IMR-90 (cell line): ENCODE measurements at regions not wholly inside any gene's neighbourhood (a gene's known extent, or its start where the extent isn't known, plus 50 kb on each side); places are given as distances from the start of the nearest gene placed in this dataset.
A peak's percentile ranks its signal among the peaks of the same experiment; 100 is the strongest.

ENCODE experiments used
- ATAC-seq: fragments of 200-7000 bp; cut with Tn5 transposase; 2 replicates; pipeline ENCODE4 v1.9.1; 2020; ENCODE audit warnings: low read depth, mild to moderate bottlenecking, moderate library complexity
- BruUV-seq: library from RNA; stranded (reverse); fragments of 400-500 nt; replicated peaks from 2 replicates; lab custom pipeline; 2021; lab: Mats Ljungman, UMichigan
- CTCF ChIA-PET: fragments of 300-600 bp; formaldehyde crosslinking; extraction: SDS; loops from one replicate; lab custom pipeline; 2021; ENCODE audit warnings: antibody characterized with exemption; lab: Yijun Ruan, JAX
- POLR2A ChIA-PET: fragments of 300-600 bp; sonication (Branson Sonifier 250); formaldehyde crosslinking; loops from one replicate; lab custom pipeline; 2022; ENCODE audit warnings: antibody characterized with exemption; ENCODE audit not compliant: unreplicated experiment; lab: Charles Lee
- DNase-seq: peaks from one replicate; pipeline ENCODE4 v3.0.0; 2013
- H2AFZ ChIP-seq: replicated peaks from 2 replicates; pipeline ENCODE3; 2013; ENCODE audit warnings: low read length, mild to moderate bottlenecking; ENCODE audit not compliant: poor library complexity
- H2AK5ac ChIP-seq: 2 replicates; pipeline ENCODE4 v1.6.1; 2013; ENCODE audit warnings: low read depth, low read length, inconsistent platforms
- H2AK9ac ChIP-seq: replicated peaks from 2 replicates; pipeline ENCODE3; 2013; ENCODE audit warnings: mild to moderate bottlenecking, low read depth, low read length, moderate library complexity; ENCODE audit not compliant: poor library complexity
- H2BK120ac ChIP-seq: 2 replicates; pipeline ENCODE4 v1.6.1; 2013; ENCODE audit warnings: low read depth, low read length, inconsistent platforms
- H2BK15ac ChIP-seq: 3 replicates; pipeline ENCODE4 v1.6.1; 2013; ENCODE audit warnings: low read depth, low read length, inconsistent platforms
- H2BK20ac ChIP-seq: 2 replicates; pipeline ENCODE4 v1.6.1; 2013; ENCODE audit warnings: low read depth, mild to moderate bottlenecking, inconsistent platforms, low read length, moderate library complexity
- H2BK5ac ChIP-seq: 2 replicates; pipeline ENCODE4 v1.6.1; 2013; ENCODE audit warnings: mild to moderate bottlenecking, low read depth, low read length, inconsistent platforms; ENCODE audit not compliant: poor library complexity, severe bottlenecking
- H3K14ac ChIP-seq: replicated peaks from 2 replicates; pipeline ENCODE4 v1.6.1; 2013; ENCODE audit warnings: low read depth, low read length, inconsistent platforms
- H3K18ac ChIP-seq: 2 replicates; pipeline ENCODE4 v1.6.1; 2013; ENCODE audit warnings: low read depth, low read length, control low read depth
- H3K23ac ChIP-seq: 2 replicates; pipeline ENCODE4 v1.6.1; 2013; ENCODE audit warnings: low read depth, low read length, inconsistent platforms
- H3K27ac ChIP-seq: 2 replicates; pipeline ENCODE4 v1.5.1; 2013; ENCODE audit warnings: mild to moderate bottlenecking, control low read depth, low read length; ENCODE audit not compliant: insufficient read depth
- H3K27me3 ChIP-seq: 2 replicates; pipeline ENCODE4 v1.6.1; 2013; ENCODE audit warnings: low read length; ENCODE audit not compliant: control insufficient read depth, insufficient read depth
- H3K36me3 ChIP-seq: 2 replicates; pipeline ENCODE4 v1.6.1; 2013; ENCODE audit warnings: low read length, mixed read lengths; ENCODE audit not compliant: control insufficient read depth, insufficient read depth
- H3K4ac ChIP-seq: 2 replicates; pipeline ENCODE4 v1.6.1; 2013; ENCODE audit warnings: low read depth, low read length, inconsistent platforms
- H3K4me1 ChIP-seq: 2 replicates; pipeline ENCODE4 v1.6.1; 2013; ENCODE audit warnings: low read length, mixed read lengths; ENCODE audit not compliant: control insufficient read depth, insufficient read depth
- H3K4me2 ChIP-seq: 2 replicates; pipeline ENCODE4 v1.6.1; 2013; ENCODE audit warnings: low read depth, mild to moderate bottlenecking, control low read depth, low read length, moderate library complexity
- H3K4me3 ChIP-seq: 2 replicates; pipeline ENCODE4 v1.5.1; 2013; ENCODE audit warnings: low read depth, mild to moderate bottlenecking, control low read depth, low read length, moderate library complexity; ENCODE audit not compliant: insufficient read depth
- H3K56ac ChIP-seq: 2 replicates; pipeline ENCODE4 v1.6.1; 2013; ENCODE audit warnings: low read length, inconsistent platforms; ENCODE audit not compliant: insufficient read depth; ENCODE audit errors: extremely low read depth
- H3K79me1 ChIP-seq, 2 experiments: 2 replicates each; pipeline ENCODE4 v1.6.1; 2013; ENCODE audit warnings: low read length in 2 of 2, inconsistent platforms in 1 of 2, low read depth in 1 of 2
- H3K9ac ChIP-seq: 2 replicates; pipeline ENCODE4 v1.6.1; 2013; ENCODE audit warnings: low read depth, low read length, control low read depth
- H3K9me1 ChIP-seq: 2 replicates; pipeline ENCODE4 v1.6.1; 2013; ENCODE audit warnings: low read length, inconsistent platforms; ENCODE audit not compliant: insufficient read depth
- H3K9me3 ChIP-seq: 2 replicates; pipeline ENCODE4 v1.6.1; 2013; ENCODE audit warnings: low read length; ENCODE audit not compliant: control insufficient read depth, insufficient read depth
- H4K20me1 ChIP-seq: 2 replicates; pipeline ENCODE4 v1.6.1; 2013; ENCODE audit warnings: low read length, inconsistent platforms; ENCODE audit not compliant: insufficient read depth
- H4K5ac ChIP-seq: 2 replicates; pipeline ENCODE4 v1.6.1; 2013; ENCODE audit warnings: mild to moderate bottlenecking, low read depth, low read length, control low read depth
- H4K8ac ChIP-seq, 2 experiments: 2 replicates each; pipeline ENCODE4 v1.6.1; 2013; ENCODE audit warnings: low read depth in 2 of 2, low read length in 2 of 2, control low read depth in 1 of 2, inconsistent platforms in 1 of 2
- H4K91ac ChIP-seq: 2 replicates; pipeline ENCODE4 v1.6.1; 2013; ENCODE audit warnings: low read depth, low read length, inconsistent platforms; ENCODE audit not compliant: insufficient read depth
- CEBPB ChIP-seq: IDR thresholded peaks from 2 replicates; pipeline ENCODE4 v1.6.1; 2012; ENCODE audit warnings: low read depth, low read length, improper control_type of control experiment
- SMC3 ChIP-seq: fragments of 150-350 bp; IDR thresholded peaks from 2 replicates; pipeline ENCODE4 v1.6.1; 2016; ENCODE audit warnings: low read depth, mild to moderate bottlenecking, antibody characterized with exemption, low read length, moderate library complexity
- WGBS, 2 experiments: methylation state at CpG; one replicate each; pipeline versions ENCODE4 v1.1.5 to v1.1.7; 2013; ENCODE audit warnings: missing lambda C conversion rate in 2 of 2; ENCODE audit not compliant: insufficient read length in 1 of 2; ENCODE audit errors: extremely low coverage in 2 of 2; 5-methylcytosine and 5-hydroxymethylcytosine counted together
- dilution Hi-C: fragments of 300-500 bp; cut with HindIII; formaldehyde crosslinking; loops from one replicate; pipeline ENCODE4 v1.14.3; 2018; ENCODE audit warnings: low sequenced_read_pairs; ENCODE audit not compliant: unreplicated experiment
- in situ Hi-C: fragments of 300-500 bp; cut with MboI; formaldehyde crosslinking; loops from 3 replicates; pipeline ENCODE4 v1.14.3; 2019; ENCODE audit warnings: low sequenced_read_pairs, inconsistent platforms, mixed read lengths
- intact Hi-C: fragments of 100-400 bp; cut with micrococcal nuclease; formaldehyde crosslinking; loops from 2 replicates; pipeline ENCODE4 v1.10.0; 2022

GRCh38 chr13:75196147-75196837, 285.7 kb downstream of the TBC1D4 start:
- H3K4ac ChIP-seq, result no peak overlapping the region
- H3K14ac ChIP-seq, result no peak overlapping the region
- peaks cover 3% of the 10 kb centered on the region; the same call in 1 of the 2 replicates for H3K4me1 ChIP-seq
- no CpG with 5 or more reads among the region's 4 CpGs for WGBS, 2 experiments
- no peak overlapping the region for H3K27ac ChIP-seq
- no peak overlapping the region for H3K56ac ChIP-seq
- in situ Hi-C loops, result no loop called here
- H3K23ac ChIP-seq, result no peak overlapping the region
- no peak overlapping the region for H2BK5ac ChIP-seq
- no peak overlapping the region for H2AK5ac ChIP-seq
- peaks cover 7% of the 10 kb centered on the region for H3K27me3 ChIP-seq
- H4K8ac ChIP-seq, result no peak overlapping the region
- no peaks in the 10 kb centered on the region for H4K20me1 ChIP-seq
- no peak overlapping the region for H3K18ac ChIP-seq
- peak; percentile 87 for ATAC-seq
- no peak overlapping the region for H3K4me3 ChIP-seq
- no TSS peak for BruUV-seq
- H3K4me2 ChIP-seq, result peak overlapping the region; percentile 55; the same call in 1 of the 2 replicates
- H3K79me1 ChIP-seq, result no peaks in the 10 kb centered on the region
- no peak overlapping the region for H2BK20ac ChIP-seq
- H4K91ac ChIP-seq, result no peak overlapping the region
- H2AFZ ChIP-seq, result no peak overlapping the region
- dilution Hi-C loops, result no loop called here
- TF ChIP-seq SMC3 (no peak), CEBPB (peak; percentile 35; the same call in 1 of the 2 replicates)
- H3K36me3 ChIP-seq, result no peaks in the 10 kb centered on the region
- CTCF ChIA-PET, result no interaction called here
- POLR2A ChIA-PET, result no interaction called here
- no peak overlapping the region for H2AK9ac ChIP-seq
- no peak overlapping the region for H2BK15ac ChIP-seq
- intact Hi-C loops, result no loop called here
- no peak overlapping the region for H3K9ac ChIP-seq
- peak; percentile 8 for DNase-seq
- no peak overlapping the region for H4K5ac ChIP-seq
- H3K9me3 ChIP-seq, result no peaks in the 10 kb centered on the region
- H2BK120ac ChIP-seq, result no peak overlapping the region
- no peaks in the 10 kb centered on the region for H3K9me1 ChIP-seq
